Stimulated activated CD4-positive, alpha-beta T cell treated with anti-CD3 and anti-CD28 coated beads, Interleukin-1b, Interleukin-23, amount 100 ng/mL, for 48 hours (primary cell): ENCODE measurements at regions not wholly inside any gene's neighbourhood (a gene's known extent, or its start where the extent isn't known, plus 50 kb on each side); places are given as distances from the start of the nearest gene placed in this dataset.
"Not testable (repeated sequence)": the region's sequence is repeated elsewhere in the genome, so short reads cannot be mapped to it uniquely, and the experiment has no call there.

Experiments
- DNase-seq: peaks from one replicate; pipeline ENCODE4 v3.0.0-alpha.2; 2020

- no peak for DNase-seq
These were observed 52.4 kb downstream of the ELAPOR2 start for GRCh38 chr7:87007038-87007437.

GRCh38 chr7:87004956-87005355, 54.5 kb downstream of the ELAPOR2 start:
- DNase-seq, result no peak

GRCh38 chr7:87003872-87004798, 55.3 kb downstream of the ELAPOR2 start:
- DNase-seq, result no peak

GRCh38 chr7:87001214-87001613, 58.2 kb downstream of the ELAPOR2 start:
- DNase-seq, result no peak

- DNase-seq, result no peak
These were observed 59.1 kb downstream of the ELAPOR2 start for GRCh38 chr7:87000344-87000743.

- no peak for DNase-seq
These were observed 59.7 kb downstream of the ELAPOR2 start for GRCh38 chr7:86999750-87000149.

GRCh38 chr7:86995814-86996213, 63.6 kb downstream of the ELAPOR2 start:
- DNase-seq, result no peak

GRCh38 chr7:86995052-86995725, 64.3 kb downstream of the ELAPOR2 start:
- DNase-seq, result no peak

GRCh38 chr7:86991771-86992191, 67.7 kb downstream of the ELAPOR2 start:
- no peak for DNase-seq

- no peak for DNase-seq
These were observed 68.2 kb downstream of the ELAPOR2 start for GRCh38 chr7:86991093-86991769.

GRCh38 chr7:86989407-86989806, 70.0 kb downstream of the ELAPOR2 start:
- DNase-seq, result no peak

GRCh38 chr7:86987834-86988233, 71.6 kb downstream of the ELAPOR2 start:
- not testable (repeated sequence) for DNase-seq

- not testable (repeated sequence) for DNase-seq
These were observed 72.1 kb downstream of the ELAPOR2 start for GRCh38 chr7:86987358-86987757.

GRCh38 chr7:86985342-86985741, 74.1 kb downstream of the ELAPOR2 start:
- not testable (repeated sequence) for DNase-seq

GRCh38 chr7:86983654-86984053, 75.8 kb downstream of the ELAPOR2 start:
- not testable (repeated sequence) for DNase-seq

GRCh38 chr7:86981937-86982336, 77.5 kb downstream of the ELAPOR2 start:
- DNase-seq, result not testable (repeated sequence)

- DNase-seq, result no peak
These were observed 78.3 kb downstream of the ELAPOR2 start for GRCh38 chr7:86981127-86981526.

- DNase-seq, result no peak
These were observed 79.2 kb downstream of the ELAPOR2 start for GRCh38 chr7:86980223-86980622.

GRCh38 chr7:86978808-86979506, 80.5 kb downstream of the ELAPOR2 start:
- DNase-seq, result no peak

GRCh38 chr7:86976958-86977357, 82.5 kb downstream of the ELAPOR2 start:
- DNase-seq, result no peak

- DNase-seq, result no peak
These were observed 83.5 kb downstream of the ELAPOR2 start for GRCh38 chr7:86975914-86976313.

- no peak for DNase-seq
These were observed 84.0 kb downstream of the ELAPOR2 start for GRCh38 chr7:86975449-86975848.

- DNase-seq, result no peak
These were observed 87.4 kb downstream of the ELAPOR2 start for GRCh38 chr7:86972072-86972471.
